Endothelial cell of umbilical vein (primary cell): ENCODE measurements at regions not wholly inside any gene's neighbourhood (a gene's known extent, or its start where the extent isn't known, plus 50 kb on each side); places are given as distances from the start of the nearest gene placed in this dataset.

Source experiments
- BruUV-seq: library from RNA; stranded (reverse); fragments of 400-500 nt; replicated peaks from 2 replicates; lab custom pipeline; 2021; lab: Mats Ljungman, UMichigan
- CTCF ChIA-PET: fragments of 300-600, 350-600 bp; sonication (Branson Sonifier 250); formaldehyde crosslinking; loops from one replicate; lab custom pipeline; 2021; ENCODE audit warnings: antibody characterized with exemption, inconsistent platforms; lab: Charles Lee
- POLR2A ChIA-PET: fragments of 300-600, 350-600 bp; sonication (Branson Sonifier 250); formaldehyde crosslinking; loops from one replicate; lab custom pipeline; 2021; ENCODE audit warnings: antibody characterized with exemption, inconsistent platforms; lab: Charles Lee
- DNase-seq: peaks from one replicate; pipeline ENCODE4 v3.0.0-alpha.2; 2011; ENCODE audit warnings: low read depth, low spot score
- FAIRE-seq: peaks from 2 replicates; lab custom pipeline; 2011; peaks lifted over from hg19 to GRCh38; lab: Jason Lieb, UNC
- H2AFZ ChIP-seq: 2 replicates; pipeline ENCODE4 v1.6.0; 2012; ENCODE audit warnings: low read depth, low read length, control low read depth, inconsistent platforms
- H3K27ac ChIP-seq: 2 replicates; pipeline ENCODE4 v1.5.1; 2011; ENCODE audit warnings: low read depth, mild to moderate bottlenecking, control low read depth, low read length, moderate library complexity; ENCODE audit not compliant: insufficient read depth
- H3K27me3 ChIP-seq, 2 experiments: 2 replicates each; pipeline versions ENCODE4 v1.6.0 to v1.6.1; 2011; ENCODE audit warnings: low read length in 2 of 2, mixed read lengths in 1 of 2; ENCODE audit not compliant: control insufficient read depth in 2 of 2, insufficient read depth in 2 of 2
- H3K36me3 ChIP-seq, 2 experiments: 2 replicates in 1 of 2; 3 replicates in 1 of 2; pipeline ENCODE4 v1.5.1; 2011; ENCODE audit warnings: low read length in 2 of 2, mild to moderate bottlenecking in 1 of 2, moderate library complexity in 1 of 2; ENCODE audit not compliant: control insufficient read depth in 2 of 2, insufficient read depth in 2 of 2; ENCODE audit errors: extremely low read depth in 1 of 2
- H3K4me1 ChIP-seq: 3 replicates; pipeline ENCODE4 v1.5.1; 2011; ENCODE audit warnings: mild to moderate bottlenecking, low read length; ENCODE audit not compliant: control insufficient read depth, insufficient read depth; ENCODE audit errors: extremely low read depth
- H3K4me2 ChIP-seq: 2 replicates; pipeline ENCODE4 v1.6.1; 2011; ENCODE audit warnings: low read length, control low read depth, mixed read lengths; ENCODE audit not compliant: insufficient read depth
- H3K4me3 ChIP-seq, 3 experiments: fragments of 200-600 bp in 1 of 3; sonication (generic), shearing (Covaris generic) in 1 of 3; replicated peaks in 1 of 3; 2 replicates each; pipeline ENCODE4 v1.5.1; 2011 to 2016; ENCODE audit warnings: control low read depth in 3 of 3, low read length in 3 of 3, mild to moderate bottlenecking in 2 of 3, inconsistent platforms in 1 of 3, low read depth in 1 of 3, moderate library complexity in 1 of 3; ENCODE audit not compliant: insufficient read depth in 1 of 3
- H3K79me2 ChIP-seq: 2 replicates; pipeline ENCODE4 v1.6.0; 2012; ENCODE audit warnings: low read length, inconsistent platforms; ENCODE audit not compliant: control insufficient read depth, insufficient read depth
- H3K9ac ChIP-seq: replicated peaks from 2 replicates; pipeline ENCODE3; 2011; ENCODE audit warnings: low read length, control low read depth; ENCODE audit not compliant: insufficient read depth; ENCODE audit errors: extremely low read depth
- H3K9me1 ChIP-seq: replicated peaks from 3 replicates; pipeline ENCODE4 v1.6.0; 2011; ENCODE audit warnings: mild to moderate bottlenecking, low read length; ENCODE audit not compliant: control insufficient read depth, insufficient read depth; ENCODE audit errors: extremely low read depth
- H3K9me3 ChIP-seq: replicated peaks from 2 replicates; pipeline ENCODE4 v1.5.1; 2012; ENCODE audit warnings: low read length, inconsistent platforms; ENCODE audit not compliant: control insufficient read depth, insufficient read depth
- H4K20me1 ChIP-seq: replicated peaks from 2 replicates; pipeline ENCODE3; 2011; ENCODE audit warnings: mild to moderate bottlenecking, low read length; ENCODE audit not compliant: control insufficient read depth, insufficient read depth; ENCODE audit errors: extremely low read depth
- EZH2 ChIP-seq: IDR thresholded peaks from 2 replicates; pipeline ENCODE4 v1.6.1; 2012; ENCODE audit warnings: borderline replicate concordance, low read depth, mild to moderate bottlenecking, moderate library complexity, low read length, inconsistent platforms; ENCODE audit not compliant: severe bottlenecking
- FOS ChIP-seq: IDR thresholded peaks from 2 replicates; pipeline ENCODE4 v1.6.1; 2011; ENCODE audit warnings: mild to moderate bottlenecking, low read length, moderate library complexity, borderline replicate concordance; ENCODE audit not compliant: insufficient read depth
- GATA2 ChIP-seq: IDR thresholded peaks from 2 replicates; pipeline ENCODE4 v1.7.0; 2011; ENCODE audit warnings: low read depth, mild to moderate bottlenecking, moderate library complexity, mixed read lengths, low read length; ENCODE audit not compliant: insufficient read length, insufficient read depth
- JUN ChIP-seq: IDR thresholded peaks from 2 replicates; pipeline ENCODE4 v1.6.1; 2011; ENCODE audit warnings: borderline replicate concordance, low read depth; ENCODE audit not compliant: insufficient read length, insufficient read depth
- POLR2A ChIP-seq: IDR thresholded peaks from 2 replicates; pipeline ENCODE4 v1.6.1; 2012; ENCODE audit warnings: low read depth, mild to moderate bottlenecking, control low read depth, low read length
- dilution Hi-C: fragments of 300-500 bp; cut with MboI; formaldehyde crosslinking; loops from one replicate; pipeline ENCODE4 v1.15.0; 2019; ENCODE audit warnings: low sequenced_read_pairs; ENCODE audit not compliant: extremely low pct_ligation_motif_present
- intact Hi-C: fragments of 100-400 bp; cut with micrococcal nuclease; formaldehyde crosslinking; loops from one replicate; pipeline ENCODE4 v1.10.0; 2022
- TF ChIP-seq, protein P1 (sequence below): IDR thresholded peaks from 2 replicates; pipeline ENCODE4 v1.6.1; 2011; ENCODE audit not compliant: insufficient read depth, insufficient read length

DNA sequence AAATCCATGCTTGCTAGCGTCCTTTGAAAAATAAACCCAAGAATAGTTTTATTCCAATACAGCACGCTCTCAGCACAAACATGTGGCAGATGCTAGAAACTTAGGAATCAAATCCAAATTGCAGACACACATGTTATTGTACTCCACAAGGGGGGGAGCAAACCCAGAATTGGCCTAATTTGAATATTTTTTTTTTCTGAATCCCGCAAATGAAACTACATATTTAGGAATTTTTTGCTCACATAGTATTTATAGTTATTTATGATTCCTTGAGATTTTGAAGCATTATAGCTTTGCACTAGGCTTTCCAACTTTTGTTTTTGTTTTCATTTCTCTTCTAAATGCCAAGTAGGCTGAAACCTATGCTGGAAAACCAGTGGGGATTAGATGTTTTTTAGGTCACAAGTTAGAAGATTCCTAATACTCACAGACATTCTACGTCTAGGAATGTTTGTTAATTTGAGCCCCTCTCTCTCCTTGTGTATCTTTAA is 59.3 kb upstream of the CDH11 start:
- Histone ChIP-seq H3K79me2 (no peaks in the 10 kb centered on the region), H3K4me1 (no peaks in the 10 kb centered on the region), H3K9me3 (no peaks in the 10 kb centered on the region), H3K4me2 (no peak overlapping the region), H3K9ac (no peak overlapping the region), H4K20me1 (no peaks in the 10 kb centered on the region), H3K9me1 (no peaks in the 10 kb centered on the region), H2AFZ (no peak overlapping the region), H3K4me3 (no peak overlapping the region), H3K27ac (no peak overlapping the region), H3K27me3 (no peaks in the 10 kb centered on the region), H3K36me3 (no peaks in the 10 kb centered on the region)
- no peak for TF ChIP-seq POLR2A
- no peak for TF ChIP-seq GATA2
- TF ChIP-seq FOS = no peak
- TF ChIP-seq, protein P1, sequence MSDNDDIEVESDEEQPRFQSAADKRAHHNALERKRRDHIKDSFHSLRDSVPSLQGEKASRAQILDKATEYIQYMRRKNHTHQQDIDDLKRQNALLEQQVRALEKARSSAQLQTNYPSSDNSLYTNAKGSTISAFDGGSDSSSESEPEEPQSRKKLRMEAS = no peak
- TF ChIP-seq EZH2 = no peak
- no TSS peak for BruUV-seq
- CTCF ChIA-PET = no interaction called here
- no peak for FAIRE-seq
- dilution Hi-C loops (no loop called here), intact Hi-C loops (no loop called here)
- DNase-seq = no peak
- POLR2A ChIA-PET = no interaction called here

DNA sequence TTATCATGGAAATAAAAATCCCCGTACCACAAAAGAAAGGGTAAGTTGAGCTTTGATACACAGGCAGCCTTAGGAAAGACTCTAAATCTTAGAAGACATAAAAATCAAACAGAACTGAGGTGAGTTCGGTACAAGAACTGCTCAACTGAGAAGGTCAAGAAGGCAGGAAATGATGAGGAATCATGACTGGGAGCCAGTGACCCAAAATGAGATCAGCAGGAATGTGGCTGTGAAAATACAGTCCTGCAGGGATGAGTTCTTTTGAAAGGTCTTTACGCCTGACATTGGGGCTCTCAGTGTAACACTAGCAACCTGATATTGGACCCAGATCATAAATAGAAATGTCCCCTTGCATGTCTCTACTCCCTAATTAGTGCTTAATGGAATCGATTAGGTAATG is 56.3 kb upstream of the CDH11 start:
- CTCF ChIA-PET = no interaction called here
- no peaks in the 10 kb centered on the region for H3K27me3 ChIP-seq
- H3K9me3 ChIP-seq = no peaks in the 10 kb centered on the region
- TF ChIP-seq EZH2 = no peak
- TF ChIP-seq POLR2A = no peak
- peak; percentile 27 for TF ChIP-seq FOS
- TF ChIP-seq JUN = no peak
- no peaks in the 10 kb centered on the region for H3K9me1 ChIP-seq
- BruUV-seq = no TSS peak
- H2AFZ ChIP-seq = no peak overlapping the region
- H3K9ac ChIP-seq = no peak overlapping the region
- H3K36me3 ChIP-seq = no peaks in the 10 kb centered on the region
- FAIRE-seq = no peak
- POLR2A ChIA-PET = no interaction called here
- no peak for DNase-seq
- intact Hi-C loops (no loop called here), dilution Hi-C loops (no loop called here)
- H3K27ac ChIP-seq = no peak overlapping the region
- H4K20me1 ChIP-seq = no peaks in the 10 kb centered on the region
- H3K4me1 ChIP-seq = no peaks in the 10 kb centered on the region
- H3K4me3 ChIP-seq = no peak overlapping the region
- H3K79me2 ChIP-seq = no peaks in the 10 kb centered on the region
- no peak overlapping the region for H3K4me2 ChIP-seq
